ENCODE measurements at regions not wholly inside any gene's neighbourhood (a gene's known extent, or its start where the extent isn't known, plus 50 kb on each side); places are given as distances from the start of the nearest gene placed in this dataset.

- Histone ChIP-seq H3K4me1 (ENCODE audit: control insufficient read depth, extremely low read depth, insufficient read depth, low read length) (no peaks in the 10 kb centered on the region), H3K79me2 (ENCODE audit: control insufficient read depth, insufficient read depth, low read length) (no peaks in the 10 kb centered on the region), H3K9me3 (ENCODE audit: control insufficient read depth, insufficient read depth, low read depth, low read length) (no peaks in the 10 kb centered on the region), H3K27me3 (ENCODE audit: control insufficient read depth, insufficient read depth, low read length) (no peaks in the 10 kb centered on the region), H3K36me3 (ENCODE audit: control insufficient read depth, insufficient read depth, low read length) (no peaks in the 10 kb centered on the region), H3K4me3 (replicated peaks in 1 of 4; ENCODE audit: control extremely low read depth in 1 of 4, insufficient read depth in 1 of 4, low read depth in 3 of 4, low read length in 4 of 4) (no peak overlapping the region), H2AFZ (ENCODE audit: low read length) (no peak overlapping the region), H3K9ac (ENCODE audit: insufficient read depth, low read length) (no peak overlapping the region), H3K4me2 (ENCODE audit: extremely low read depth, insufficient read depth, low read length) (no peak overlapping the region), H3K27ac (ENCODE audit: insufficient read depth, low read length) (no peak overlapping the region), H4K20me1 (ENCODE audit: control insufficient read depth, extremely low read depth, insufficient read depth, low read length) (no peaks in the 10 kb centered on the region)
- no peak for DNase-seq (ENCODE audit: low read depth in 2 of 2)
- TF ChIP-seq CTCF (conservative IDR thresholded peaks at IDR 0.05 in 1 of 2, IDR thresholded peaks at IDR 0.05 in 1 of 2; ENCODE audit: low read depth in 1 of 2, low read length in 2 of 2) (no peak), EZH2 (IDR thresholded peaks at IDR 0.05; ENCODE audit: low read length, missing control alignments) (no peak)
Observed at GRCh38 chr13:72023895-72024294, 156.9 kb upstream of the DACH1 start.

- Histone ChIP-seq H3K9ac (ENCODE audit: insufficient read depth, low read length) (no peak overlapping the region), H3K36me3 (ENCODE audit: control insufficient read depth, insufficient read depth, low read length) (no peaks in the 10 kb centered on the region), H3K79me2 (ENCODE audit: control insufficient read depth, insufficient read depth, low read length) (no peaks in the 10 kb centered on the region), H3K27ac (ENCODE audit: insufficient read depth, low read length) (no peak overlapping the region), H3K4me1 (ENCODE audit: control insufficient read depth, extremely low read depth, insufficient read depth, low read length) (no peaks in the 10 kb centered on the region), H3K4me2 (ENCODE audit: extremely low read depth, insufficient read depth, low read length) (no peak overlapping the region), H2AFZ (ENCODE audit: low read length) (no peak overlapping the region), H4K20me1 (ENCODE audit: control insufficient read depth, extremely low read depth, insufficient read depth, low read length) (no peaks in the 10 kb centered on the region), H3K4me3 (replicated peaks in 1 of 4; ENCODE audit: control extremely low read depth in 1 of 4, insufficient read depth in 1 of 4, low read depth in 3 of 4, low read length in 4 of 4) (no peak overlapping the region), H3K27me3 (ENCODE audit: control insufficient read depth, insufficient read depth, low read length) (no peaks in the 10 kb centered on the region), H3K9me3 (ENCODE audit: control insufficient read depth, insufficient read depth, low read depth, low read length) (no peaks in the 10 kb centered on the region)
- TF ChIP-seq CTCF (conservative IDR thresholded peaks at IDR 0.05 in 1 of 2, IDR thresholded peaks at IDR 0.05 in 1 of 2; ENCODE audit: low read depth in 1 of 2, low read length in 2 of 2) = no peak
- no peak for TF ChIP-seq EZH2 (IDR thresholded peaks at IDR 0.05; ENCODE audit: low read length, missing control alignments)
- DNase-seq (ENCODE audit: low read depth in 2 of 2) = no peak
Observed at GRCh38 chr13:72005455-72005854, 138.5 kb upstream of the DACH1 start.

- no peaks in the 10 kb centered on the region for H3K27me3 ChIP-seq (ENCODE audit: control insufficient read depth, insufficient read depth, low read length)
- peak overlapping the region in 2 of 4 experiments; percentile 29 to 31 for H3K4me3 ChIP-seq (replicated peaks in 1 of 4; ENCODE audit: control extremely low read depth in 1 of 4, insufficient read depth in 1 of 4, low read depth in 3 of 4, low read length in 4 of 4)
- H4K20me1 ChIP-seq (ENCODE audit: control insufficient read depth, extremely low read depth, insufficient read depth, low read length) = no peaks in the 10 kb centered on the region
- no peak for TF ChIP-seq CTCF (conservative IDR thresholded peaks at IDR 0.05 in 1 of 2, IDR thresholded peaks at IDR 0.05 in 1 of 2; ENCODE audit: low read depth in 1 of 2, low read length in 2 of 2)
- no peak for TF ChIP-seq EZH2 (IDR thresholded peaks at IDR 0.05; ENCODE audit: low read length, missing control alignments)
- peak; percentile 73 to 89 for DNase-seq (ENCODE audit: low read depth in 2 of 2)
- H3K4me1 ChIP-seq (ENCODE audit: control insufficient read depth, extremely low read depth, insufficient read depth, low read length) = no peaks in the 10 kb centered on the region
- H2AFZ ChIP-seq (ENCODE audit: low read length) = no peak overlapping the region
- H3K9me3 ChIP-seq (ENCODE audit: control insufficient read depth, insufficient read depth, low read depth, low read length) = no peaks in the 10 kb centered on the region
- H3K4me2 ChIP-seq (ENCODE audit: extremely low read depth, insufficient read depth, low read length) = no peak overlapping the region
- H3K27ac ChIP-seq (ENCODE audit: insufficient read depth, low read length) = no peak overlapping the region
- no peaks in the 10 kb centered on the region for H3K36me3 ChIP-seq (ENCODE audit: control insufficient read depth, insufficient read depth, low read length)
- H3K79me2 ChIP-seq (ENCODE audit: control insufficient read depth, insufficient read depth, low read length) = no peaks in the 10 kb centered on the region
- H3K9ac ChIP-seq (ENCODE audit: insufficient read depth, low read length) = no peak overlapping the region
Observed at GRCh38 chr13:72004784-72005374, 137.9 kb upstream of the DACH1 start.

Data from fibroblast of lung (primary cell).